H1 (cell line): ENCODE measurements at regions not wholly inside any gene's neighbourhood (a gene's known extent, or its start where the extent isn't known, plus 50 kb on each side); places are given as distances from the start of the nearest gene placed in this dataset.

Experiments used
- CTCF ChIA-PET: fragments of 300-600 bp; sonication (Branson Sonifier 250); formaldehyde crosslinking; loops from one replicate; lab custom pipeline; 2021; ENCODE audit not compliant: partially characterized antibody; lab: Charles Lee
- POLR2A ChIA-PET: fragments of 300-600 bp; sonication (Branson Sonifier 250); formaldehyde crosslinking; loops from one replicate; lab custom pipeline; 2021; ENCODE audit warnings: inconsistent platforms; ENCODE audit not compliant: partially characterized antibody; lab: Charles Lee
- DNase-seq, 2 experiments: peaks; one replicate each; pipeline versions ENCODE4 v3.0.0 to v3.0.0-alpha.2; 2010 to 2022; ENCODE audit warnings: low spot score in 2 of 2, low read depth in 1 of 2, mixed read lengths in 1 of 2
- FAIRE-seq: peaks from 2 replicates; lab custom pipeline; 2011; peaks lifted over from hg19 to GRCh38; lab: Jason Lieb, UNC
- H2AFZ ChIP-seq: 2 replicates; pipeline ENCODE4 v1.8.1; 2012; ENCODE audit warnings: low read length, inconsistent platforms
- H2AK5ac ChIP-seq: 2 replicates; pipeline ENCODE4 v1.6.1; 2013; ENCODE audit warnings: low read depth, low read length
- H2BK120ac ChIP-seq: replicated peaks from 2 replicates; pipeline ENCODE3; 2013; ENCODE audit warnings: low read depth, low read length, inconsistent platforms
- H2BK12ac ChIP-seq: 2 replicates; pipeline ENCODE4 v1.6.1; 2013; ENCODE audit warnings: low read depth, low read length
- H2BK15ac ChIP-seq: 2 replicates; pipeline ENCODE4 v1.6.1; 2013; ENCODE audit warnings: low read length
- H2BK20ac ChIP-seq: 2 replicates; pipeline ENCODE4 v1.6.1; 2013; ENCODE audit warnings: low read length
- H2BK5ac ChIP-seq: 2 replicates; pipeline ENCODE4 v1.6.1; 2013; ENCODE audit warnings: low read depth, low read length
- H3K14ac ChIP-seq: 2 replicates; pipeline ENCODE4 v1.6.1; 2013; ENCODE audit warnings: inconsistent platforms; ENCODE audit not compliant: insufficient read length
- H3K18ac ChIP-seq: 2 replicates; pipeline ENCODE4 v1.6.1; 2013; ENCODE audit warnings: low read length; ENCODE audit errors: extremely low read depth
- H3K23ac ChIP-seq: 2 replicates; pipeline ENCODE4 v1.6.1; 2013; ENCODE audit warnings: inconsistent platforms; ENCODE audit not compliant: insufficient read length
- H3K23me2 ChIP-seq: 2 replicates; pipeline ENCODE4 v1.6.1; 2013; ENCODE audit warnings: low read depth, low read length
- H3K27ac ChIP-seq: 2 replicates; pipeline ENCODE4 v1.6.1; 2011; ENCODE audit warnings: low read depth, low read length, inconsistent platforms
- H3K27me3 ChIP-seq, 4 experiments: replicated peaks in 1 of 4; 1 replicate in 1 of 4; 2 replicates in 3 of 4; pipeline versions ENCODE4 v1.6.1 to v1.8.1; 2011 to 2013; ENCODE audit warnings: low read length in 3 of 4, mild to moderate bottlenecking in 3 of 4, inconsistent platforms in 2 of 4, mixed read lengths in 2 of 4, moderate library complexity in 1 of 4; ENCODE audit not compliant: control insufficient read depth in 3 of 4, insufficient read depth in 3 of 4; ENCODE audit errors: extremely low read depth in 1 of 4
- H3K36me3 ChIP-seq, 4 experiments: 2 replicates each; pipeline versions ENCODE4 v1.6.1 to v1.8.1; 2011 to 2013; ENCODE audit warnings: mild to moderate bottlenecking in 4 of 4, low read length in 3 of 4, moderate library complexity in 2 of 4, control low read depth in 1 of 4, inconsistent platforms in 1 of 4; ENCODE audit not compliant: insufficient read depth in 4 of 4, control insufficient read depth in 2 of 4
- H3K4ac ChIP-seq: replicated peaks from 2 replicates; pipeline ENCODE3; 2013; ENCODE audit warnings: low read length, low read depth, mixed read lengths, inconsistent platforms; ENCODE audit not compliant: insufficient read length
- H3K4me1 ChIP-seq, 4 experiments: replicated peaks in 1 of 4; 1 replicate in 1 of 4; 2 replicates in 3 of 4; pipeline versions ENCODE4 v1.6.1 to v1.8.1; 2011 to 2013; ENCODE audit warnings: low read length in 3 of 4, inconsistent platforms in 2 of 4, mixed read lengths in 1 of 4; ENCODE audit not compliant: insufficient read depth in 4 of 4, control insufficient read depth in 3 of 4
- H3K4me2 ChIP-seq, 2 experiments: 2 replicates each; pipeline versions ENCODE4 v1.6.1 to v1.8.1; 2011 to 2013; ENCODE audit warnings: low read depth in 2 of 2, low read length in 2 of 2, control low read depth in 1 of 2, inconsistent platforms in 1 of 2, mild to moderate bottlenecking in 1 of 2; ENCODE audit not compliant: insufficient read depth in 1 of 2
- H3K4me3 ChIP-seq, 4 experiments: fragments of 200-600, 300-600 bp in 1 of 4; sonication (generic), shearing (Covaris generic), sonication (Bioruptor Twin) in 1 of 4; 2 replicates each; pipeline versions ENCODE4 v1.5.1 to v1.8.1; 2011 to 2016; ENCODE audit warnings: low read length in 4 of 4, low read depth in 3 of 4, control low read depth in 2 of 4, inconsistent platforms in 2 of 4, mild to moderate bottlenecking in 2 of 4, mixed read lengths in 1 of 4, moderate library complexity in 1 of 4; ENCODE audit not compliant: insufficient read depth in 2 of 4; ENCODE audit errors: extremely low read depth in 1 of 4
- H3K56ac ChIP-seq: replicated peaks from 2 replicates; pipeline ENCODE3; 2013; ENCODE audit warnings: low read depth, mild to moderate bottlenecking, mixed read lengths, low read length, inconsistent platforms; ENCODE audit not compliant: insufficient read length
- H3K79me1 ChIP-seq: 2 replicates; pipeline ENCODE4 v1.6.1; 2013; ENCODE audit warnings: low read depth, low read length, control low read depth
- H3K79me2 ChIP-seq, 2 experiments: 2 replicates each; pipeline versions ENCODE4 v1.6.1 to v1.8.1; 2012 to 2013; ENCODE audit warnings: low read length in 2 of 2, mild to moderate bottlenecking in 2 of 2, inconsistent platforms in 1 of 2; ENCODE audit not compliant: insufficient read depth in 2 of 2, control insufficient read depth in 1 of 2
- H3K9ac ChIP-seq, 4 experiments: replicated peaks in 1 of 4; 1 replicate in 1 of 4; 2 replicates in 3 of 4; pipeline versions ENCODE4 v1.6.1 to v1.8.1; 2011 to 2013; ENCODE audit warnings: low read depth in 3 of 4, low read length in 3 of 4, control low read depth in 2 of 4, mild to moderate bottlenecking in 2 of 4, moderate library complexity in 2 of 4, inconsistent platforms in 1 of 4; ENCODE audit errors: extremely low read depth in 1 of 4
- H3K9me3 ChIP-seq, 2 experiments: 2 replicates each; pipeline versions ENCODE4 v1.6.1 to v1.8.1; 2012 to 2013; ENCODE audit warnings: mild to moderate bottlenecking in 2 of 2, moderate library complexity in 2 of 2, control low read depth in 1 of 2, inconsistent platforms in 1 of 2, low read depth in 1 of 2, low read length in 1 of 2, mixed read lengths in 1 of 2; ENCODE audit not compliant: insufficient read depth in 2 of 2
- H4K20me1 ChIP-seq, 2 experiments: replicated peaks in 1 of 2; 2 replicates each; pipeline versions ENCODE3 to v1.8.1; 2011 to 2013; ENCODE audit warnings: inconsistent platforms in 2 of 2, low read length in 2 of 2, mild to moderate bottlenecking in 1 of 2; ENCODE audit not compliant: insufficient read depth in 2 of 2, control insufficient read depth in 1 of 2
- H4K5ac ChIP-seq: 2 replicates; pipeline ENCODE4 v1.6.1; 2013; ENCODE audit warnings: low read length, low read depth, mixed read lengths, inconsistent platforms; ENCODE audit not compliant: insufficient read length
- H4K8ac ChIP-seq: 2 replicates; pipeline ENCODE4 v1.8.0; 2013; ENCODE audit warnings: mild to moderate bottlenecking, moderate library complexity, low read length, inconsistent platforms; ENCODE audit not compliant: insufficient read depth; ENCODE audit errors: extremely low read depth
- H4K91ac ChIP-seq: replicated peaks from 2 replicates; pipeline ENCODE3; 2013; ENCODE audit warnings: low read length, mixed read lengths, inconsistent platforms; ENCODE audit not compliant: insufficient read length
- ASH2L ChIP-seq: fragments of 200-600, 300-600 bp; sonication (generic); IDR thresholded peaks from one replicate; pipeline ENCODE4 v1.7.1; 2017; ENCODE audit warnings: low read length
- GABPA ChIP-seq: IDR thresholded peaks from 2 replicates; pipeline ENCODE4 v1.6.1; 2011; ENCODE audit warnings: mild to moderate bottlenecking, low read length, moderate library complexity, borderline replicate concordance; ENCODE audit not compliant: insufficient read depth
- RNF2 ChIP-seq: fragments of 200-900, 300-1000 bp; sonication (generic); IDR thresholded peaks from 2 replicates; pipeline ENCODE4 v1.7.1; 2016; ENCODE audit warnings: borderline replicate concordance, low read depth, mild to moderate bottlenecking, antibody characterized with exemption, low read length; ENCODE audit not compliant: poor library complexity, severe bottlenecking; ENCODE audit errors: missing control alignments
- SIRT6 ChIP-seq: IDR thresholded peaks from one replicate; pipeline ENCODE4 v1.7.1; 2012; ENCODE audit warnings: low read length, inconsistent platforms
- WGBS, 2 experiments: shearing (Covaris generic) in 1 of 2; methylation state at CpG; one replicate each; pipeline versions ENCODE4 v1.1.6 to v1.1.7; 2013 to 2015; ENCODE audit warnings: low lambda C conversion rate in 2 of 2, mixed read lengths in 2 of 2, inconsistent platforms in 1 of 2, low coverage in 1 of 2, missing lambda C conversion rate in 1 of 2; ENCODE audit not compliant: insufficient replicate concordance in 2 of 2, insufficient coverage in 1 of 2, insufficient read length in 1 of 2; ENCODE audit errors: extremely low coverage in 1 of 2, missing lambda C conversion rate in 1 of 2; 5-methylcytosine and 5-hydroxymethylcytosine counted together

DNA sequence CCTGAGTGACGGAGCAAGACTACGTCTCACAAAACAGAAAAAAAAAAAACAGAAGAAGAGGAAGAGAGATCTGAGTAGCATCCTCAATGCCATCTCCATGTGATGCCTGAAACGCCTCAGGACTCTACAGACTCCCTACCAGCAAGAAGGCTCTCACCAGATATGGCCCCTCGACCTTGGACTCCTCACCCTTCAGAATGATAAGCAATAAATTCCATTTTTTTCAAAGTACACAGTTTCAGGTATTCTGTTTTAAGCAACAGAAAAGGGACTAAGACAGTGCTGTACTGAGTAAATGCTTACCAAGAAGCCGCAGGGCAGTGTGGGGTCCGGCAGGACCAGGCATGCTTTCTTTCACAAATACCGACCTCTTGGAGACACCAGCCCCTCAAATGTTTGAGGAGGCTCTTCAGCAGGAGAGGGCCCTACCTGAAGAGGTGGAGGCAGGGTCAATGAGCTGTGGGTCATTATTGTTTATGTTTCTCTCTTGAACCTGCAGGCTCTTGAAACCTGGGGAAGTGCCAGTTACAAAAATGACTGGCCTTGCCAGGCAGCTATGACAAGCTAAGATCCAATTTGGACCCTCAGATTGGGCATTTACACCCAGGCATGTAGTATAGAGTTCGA lies 204.1 kb upstream of the LYZL1 start:
- Histone ChIP-seq H3K18ac (no peak overlapping the region), H3K4ac (no peak overlapping the region), H4K20me1 (no peaks in the 10 kb centered on the region), H3K9me3 (no peaks in the 10 kb centered on the region), H2AFZ (no peak overlapping the region), H3K23me2 (no peaks in the 10 kb centered on the region; the same call in 1 of the 2 replicates), H2AK5ac (no peak overlapping the region), H3K23ac (no peak overlapping the region), H3K4me3 (no peak overlapping the region), H3K4me1 (no peaks in the 10 kb centered on the region), H3K36me3 (no peaks in the 10 kb centered on the region), H4K8ac (no peak overlapping the region), H2BK15ac (no peak overlapping the region), H3K9ac (no peak overlapping the region), H3K27me3 (no peaks in the 10 kb centered on the region), H3K27ac (no peak overlapping the region), H3K4me2 (no peak overlapping the region), H2BK12ac (no peak overlapping the region), H3K79me2 (no peaks in the 10 kb centered on the region), H2BK20ac (no peak overlapping the region), H2BK5ac (no peak overlapping the region), H3K56ac (no peak overlapping the region), H4K91ac (no peak overlapping the region), H3K14ac (no peak overlapping the region), H2BK120ac (no peak overlapping the region), H4K5ac (no peak overlapping the region), H3K79me1 (no peaks in the 10 kb centered on the region)
- POLR2A ChIA-PET, result no interaction called here
- no peak for FAIRE-seq
- no peak for DNase-seq
- WGBS, 2 experiments, result 86% methylated on average over 6 of the region's 8 CpGs; no CpG with 5 or more reads in 1 of the 2 experiments
- CTCF ChIA-PET, result interaction anchor here (1.0 to 1.2 kb wide), 2 partner anchors 14 to 57 kb away, joined by 3 read pairs; no protein-coding TSS in a partner anchor
- TF ChIP-seq RNF2 (no peak), GABPA (no peak), ASH2L (no peak), SIRT6 (no peak)
